DND-41 (cell line): ENCODE measurements at regions not wholly inside any gene's neighbourhood (a gene's known extent, or its start where the extent isn't known, plus 50 kb on each side); places are given as distances from the start of the nearest gene placed in this dataset.

ENCODE experiments used
- ATAC-seq: fragments of 200-7000 bp; cut with Tn5 transposase; 3 replicates; pipeline ENCODE4 v1.9.1; 2021; ENCODE audit warnings: low read depth; ENCODE audit not compliant: insufficient read depth
- DNase-seq: peaks from one replicate; pipeline ENCODE4 v3.0.0-alpha.2; 2020
- H2AFZ ChIP-seq: 2 replicates; pipeline ENCODE4 v1.6.0; 2012; ENCODE audit warnings: low read depth, low read length
- H3K27ac ChIP-seq: 2 replicates; pipeline ENCODE4 v1.5.1; 2012; ENCODE audit warnings: low read length, inconsistent platforms
- H3K27me3 ChIP-seq: fragments of 200-600 bp; sonication (generic); 2 replicates; pipeline ENCODE4 v1.6.0; 2012; ENCODE audit warnings: low read length, mild to moderate bottlenecking, inconsistent platforms; ENCODE audit not compliant: insufficient read depth, poor library complexity
- H3K36me3 ChIP-seq: 2 replicates; pipeline ENCODE4 v1.5.1; 2012; ENCODE audit warnings: low read length, inconsistent platforms; ENCODE audit not compliant: insufficient read depth
- H3K4me1 ChIP-seq: 2 replicates; pipeline ENCODE4 v1.5.1; 2012; ENCODE audit warnings: mild to moderate bottlenecking, low read length; ENCODE audit not compliant: insufficient read depth
- H3K4me2 ChIP-seq: 2 replicates; pipeline ENCODE4 v1.6.0; 2012; ENCODE audit warnings: mild to moderate bottlenecking, moderate library complexity, low read length, inconsistent platforms; ENCODE audit not compliant: insufficient read depth
- H3K4me3 ChIP-seq, 2 experiments: fragments of 200-600 bp in 1 of 2; shearing (Covaris generic) in 1 of 2; 2 replicates each; pipeline ENCODE4 v1.5.1; 2012 to 2016; ENCODE audit warnings: inconsistent platforms in 2 of 2, low read length in 2 of 2, mild to moderate bottlenecking in 2 of 2, low read depth in 1 of 2, moderate library complexity in 1 of 2
- H3K79me2 ChIP-seq: 2 replicates; pipeline ENCODE4 v1.6.0; 2012; ENCODE audit warnings: low read length, inconsistent platforms; ENCODE audit not compliant: insufficient read depth
- H3K9ac ChIP-seq: 2 replicates; pipeline ENCODE4 v1.6.0; 2012; ENCODE audit warnings: low read depth, mild to moderate bottlenecking, inconsistent platforms, low read length, moderate library complexity
- H3K9me3 ChIP-seq: 2 replicates; pipeline ENCODE4 v1.5.1; 2012; ENCODE audit warnings: low read length, moderate library complexity, mild to moderate bottlenecking, inconsistent platforms; ENCODE audit not compliant: insufficient read depth, severe bottlenecking
- H4K20me1 ChIP-seq: 2 replicates; pipeline ENCODE4 v1.6.0; 2012; ENCODE audit warnings: low read length; ENCODE audit not compliant: insufficient read depth
- EZH2 ChIP-seq: IDR thresholded peaks from 3 replicates; pipeline ENCODE4 v1.6.1; 2012; ENCODE audit warnings: borderline replicate concordance, low read depth, mild to moderate bottlenecking, moderate library complexity, low read length, inconsistent platforms; ENCODE audit not compliant: severe bottlenecking
- TF ChIP-seq, protein P1 (sequence below): IDR thresholded peaks from 2 replicates; pipeline ENCODE4 v1.5.1; 2012; ENCODE audit warnings: borderline replicate concordance, low read length, moderate library complexity, mild to moderate bottlenecking; ENCODE audit not compliant: poor library complexity, severe bottlenecking; ENCODE audit errors: extremely low read depth

GRCh38 chrX:39144323-39144722 lies 343.1 kb downstream of the MID1IP1 start:
- H3K4me3 ChIP-seq = no peak overlapping the region
- TF ChIP-seq, protein P1, sequence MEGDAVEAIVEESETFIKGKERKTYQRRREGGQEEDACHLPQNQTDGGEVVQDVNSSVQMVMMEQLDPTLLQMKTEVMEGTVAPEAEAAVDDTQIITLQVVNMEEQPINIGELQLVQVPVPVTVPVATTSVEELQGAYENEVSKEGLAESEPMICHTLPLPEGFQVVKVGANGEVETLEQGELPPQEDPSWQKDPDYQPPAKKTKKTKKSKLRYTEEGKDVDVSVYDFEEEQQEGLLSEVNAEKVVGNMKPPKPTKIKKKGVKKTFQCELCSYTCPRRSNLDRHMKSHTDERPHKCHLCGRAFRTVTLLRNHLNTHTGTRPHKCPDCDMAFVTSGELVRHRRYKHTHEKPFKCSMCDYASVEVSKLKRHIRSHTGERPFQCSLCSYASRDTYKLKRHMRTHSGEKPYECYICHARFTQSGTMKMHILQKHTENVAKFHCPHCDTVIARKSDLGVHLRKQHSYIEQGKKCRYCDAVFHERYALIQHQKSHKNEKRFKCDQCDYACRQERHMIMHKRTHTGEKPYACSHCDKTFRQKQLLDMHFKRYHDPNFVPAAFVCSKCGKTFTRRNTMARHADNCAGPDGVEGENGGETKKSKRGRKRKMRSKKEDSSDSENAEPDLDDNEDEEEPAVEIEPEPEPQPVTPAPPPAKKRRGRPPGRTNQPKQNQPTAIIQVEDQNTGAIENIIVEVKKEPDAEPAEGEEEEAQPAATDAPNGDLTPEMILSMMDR = no peak
- TF ChIP-seq EZH2 = no peak
- no peaks in the 10 kb centered on the region for H3K27me3 ChIP-seq
- H3K4me1 ChIP-seq = no peaks in the 10 kb centered on the region
- ATAC-seq (no peak), DNase-seq (no peak)
- H3K4me2 ChIP-seq = no peak overlapping the region
- no peaks in the 10 kb centered on the region for H4K20me1 ChIP-seq
- no peak overlapping the region for H2AFZ ChIP-seq
- no peaks in the 10 kb centered on the region for H3K9me3 ChIP-seq
- no peak overlapping the region for H3K9ac ChIP-seq
- H3K79me2 ChIP-seq = no peaks in the 10 kb centered on the region
- H3K27ac ChIP-seq = no peak overlapping the region
- no peaks in the 10 kb centered on the region for H3K36me3 ChIP-seq

- H2AFZ ChIP-seq = no peak overlapping the region
- no peaks in the 10 kb centered on the region for H3K9me3 ChIP-seq
- 0 out of 2 replicates have a peak, but pooled peaks cover 5% of the 10 kb centered on the region for H3K4me1 ChIP-seq
- H3K4me2 ChIP-seq = no peak overlapping the region
- TF ChIP-seq EZH2 = no peak
- TF ChIP-seq, protein P1 = no peak
- DNase-seq (no peak), ATAC-seq (no peak)
- no peaks in the 10 kb centered on the region for H3K36me3 ChIP-seq
- no peaks in the 10 kb centered on the region for H4K20me1 ChIP-seq
- H3K27me3 ChIP-seq = no peaks in the 10 kb centered on the region
- H3K4me3 ChIP-seq = no peak overlapping the region
- no peak overlapping the region for H3K9ac ChIP-seq
- no peaks in the 10 kb centered on the region for H3K79me2 ChIP-seq
- H3K27ac ChIP-seq = no peak overlapping the region
These were observed 343.7 kb downstream of the MID1IP1 start for GRCh38 chrX:39144956-39145355.

DNA sequence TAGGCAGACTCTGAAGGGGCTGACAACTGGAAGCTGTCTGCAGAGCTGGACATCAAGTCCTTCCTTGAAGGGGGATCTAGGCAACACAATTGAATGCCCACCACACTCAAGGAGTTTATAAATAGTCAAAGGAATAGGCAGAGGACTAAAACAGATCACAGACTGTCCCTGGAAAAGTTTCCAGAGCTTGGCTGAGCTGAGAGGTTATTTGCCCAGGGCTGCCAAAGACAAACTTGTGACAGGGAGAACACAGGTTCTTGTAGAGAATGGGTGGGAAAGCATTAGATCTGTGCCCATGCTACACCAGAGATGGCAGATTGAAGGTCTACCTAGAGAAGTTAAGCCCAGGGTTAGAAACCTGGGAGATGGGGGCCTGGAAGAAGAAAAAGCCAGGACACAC lies 344.6 kb downstream of the MID1IP1 start:
- H3K36me3 ChIP-seq = no peaks in the 10 kb centered on the region
- H3K4me2 ChIP-seq = no peak overlapping the region
- no peak overlapping the region for H3K9ac ChIP-seq
- no peaks in the 10 kb centered on the region for H3K79me2 ChIP-seq
- ATAC-seq (no peak), DNase-seq (no peak)
- H3K27ac ChIP-seq = no peak overlapping the region
- no peaks in the 10 kb centered on the region for H4K20me1 ChIP-seq
- no peak overlapping the region for H2AFZ ChIP-seq
- no peaks in the 10 kb centered on the region for H3K9me3 ChIP-seq
- no peak overlapping the region for H3K4me3 ChIP-seq
- 0 out of 2 replicates have a peak, but pooled peaks cover 5% of the 10 kb centered on the region for H3K4me1 ChIP-seq
- TF ChIP-seq EZH2 = no peak
- TF ChIP-seq, protein P1 = no peak
- no peaks in the 10 kb centered on the region for H3K27me3 ChIP-seq

- Histone ChIP-seq H3K4me3 (no peak overlapping the region), H3K4me1 (0 out of 2 replicates have a peak, but pooled peaks cover 5% of the 10 kb centered on the region), H3K27ac (no peak overlapping the region), H2AFZ (no peak overlapping the region), H3K79me2 (no peaks in the 10 kb centered on the region), H4K20me1 (no peaks in the 10 kb centered on the region), H3K27me3 (no peaks in the 10 kb centered on the region), H3K4me2 (no peak overlapping the region), H3K9ac (no peak overlapping the region), H3K36me3 (no peaks in the 10 kb centered on the region), H3K9me3 (no peaks in the 10 kb centered on the region)
- DNase-seq (peak; percentile 62), ATAC-seq (peak; percentile 68)
- TF ChIP-seq, protein P1 = peak; percentile 75
- no peak for TF ChIP-seq EZH2
These were observed 348.5 kb downstream of the MID1IP1 start for GRCh38 chrX:39149761-39150160.
